Left cardiac atrium (tissue), 4 donors: ENCODE measurements at regions not wholly inside any gene's neighbourhood (a gene's known extent, or its start where the extent isn't known, plus 50 kb on each side); places are given as distances from the start of the nearest gene placed in this dataset.

ENCODE experiments used
- ATAC-seq, 2 donors: fragments of 200-7000 bp; cut with Tn5 transposase; one replicate each; pipeline ENCODE4 v1.9.1; 2020; ENCODE audit warnings: mild to moderate bottlenecking in 2 of 2, moderate library complexity in 2 of 2
- DNase-seq: peaks from one replicate; pipeline ENCODE4 v3.0.0-alpha.2; 2020
- intact Hi-C, 2 donors: fragments of 100-400 bp; cut with DNase I; formaldehyde crosslinking; loops; one replicate each; pipeline versions ENCODE4 v1.14.1 to v1.15.1; 2022 to 2023
- donor health status: DM: no; HTN: yes; CAD: no.
- donor health status: DM: no; HTN: yes; CAD: no; lungs with severe emphysema.
- donor health status: DM: yes; HTN: yes; CAD: no.
- donor health status: Dilated cardiomyopathy.

DNA sequence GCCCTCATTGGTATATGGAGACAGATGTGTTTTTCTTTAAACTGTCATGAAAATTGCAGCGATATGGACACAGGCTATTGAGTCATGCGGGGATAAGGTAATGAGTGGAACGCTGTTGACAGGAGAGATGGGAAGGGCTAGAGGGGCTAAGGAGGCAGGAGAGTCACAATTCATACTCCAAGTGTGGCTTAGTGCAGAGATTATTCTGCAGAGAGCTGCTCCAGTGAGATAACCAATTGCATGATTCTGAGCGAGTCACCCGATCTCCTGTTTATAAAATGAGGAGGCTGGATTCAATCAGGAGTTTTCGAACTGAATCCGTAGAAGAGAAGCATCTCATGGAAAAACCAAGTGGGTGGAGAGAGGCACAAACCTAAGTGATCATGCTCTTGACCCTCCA is 106.4 kb upstream of the PLEKHG7 start:
- no peak for ATAC-seq
- no peak for DNase-seq
- intact Hi-C loops: no loop called here

DNA sequence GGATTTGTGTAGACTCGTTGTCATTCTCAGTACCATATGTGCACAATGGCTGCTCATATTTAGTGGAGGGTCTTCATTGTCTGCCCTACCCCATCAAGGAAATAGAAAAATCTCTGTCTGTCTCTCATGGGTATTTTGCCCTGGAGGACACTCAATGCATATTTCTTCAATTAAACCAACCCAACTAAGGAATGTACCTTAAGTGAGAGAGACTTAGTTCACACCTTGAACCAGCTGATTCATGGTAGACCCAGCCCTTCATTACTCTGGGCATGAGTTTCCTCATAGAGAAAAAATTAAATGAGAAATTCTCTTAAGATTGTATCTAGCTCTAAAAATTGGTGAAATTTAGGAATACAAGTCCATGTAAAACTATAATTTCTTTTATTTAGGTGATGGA is 107.1 kb upstream of the PLEKHG7 start:
- intact Hi-C loops: no loop called here
- ATAC-seq (no peak), DNase-seq (no peak)

DNA sequence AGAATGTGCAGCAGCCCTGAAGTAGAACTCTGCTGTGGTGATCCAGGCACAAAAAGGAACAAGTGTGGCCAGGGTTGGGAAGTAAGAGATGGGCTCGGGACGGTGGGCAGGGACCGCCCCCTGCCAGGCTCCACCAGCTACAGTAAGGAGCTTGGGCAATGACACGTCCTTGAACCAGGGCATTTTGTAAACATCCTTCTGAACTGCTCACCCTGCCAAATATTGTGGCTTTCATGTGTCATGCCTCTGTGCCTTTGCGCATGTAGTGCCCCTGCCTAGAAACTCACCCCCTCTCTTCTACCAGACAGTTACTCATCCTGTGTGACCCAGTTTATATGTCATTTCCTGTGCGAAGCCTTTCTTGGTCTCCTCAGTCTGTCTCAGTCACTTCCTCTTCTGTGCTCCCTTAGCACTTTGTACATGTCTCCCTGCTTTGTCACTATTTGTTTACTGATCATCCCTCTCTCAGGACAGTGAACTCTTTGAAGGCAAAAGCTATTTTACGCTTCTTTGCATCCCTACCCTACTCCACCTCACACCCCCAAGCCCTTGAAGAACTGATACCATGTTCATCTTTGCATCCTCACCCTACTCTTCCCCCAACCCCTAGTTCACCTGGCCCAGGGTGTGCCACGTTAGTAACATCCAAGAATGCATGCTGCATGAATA is 108.9 kb upstream of the PLEKHG7 start:
- DNase-seq: peak; percentile 33
- ATAC-seq: peak; percentile 95 to 96
- intact Hi-C loops: no loop called here

DNA sequence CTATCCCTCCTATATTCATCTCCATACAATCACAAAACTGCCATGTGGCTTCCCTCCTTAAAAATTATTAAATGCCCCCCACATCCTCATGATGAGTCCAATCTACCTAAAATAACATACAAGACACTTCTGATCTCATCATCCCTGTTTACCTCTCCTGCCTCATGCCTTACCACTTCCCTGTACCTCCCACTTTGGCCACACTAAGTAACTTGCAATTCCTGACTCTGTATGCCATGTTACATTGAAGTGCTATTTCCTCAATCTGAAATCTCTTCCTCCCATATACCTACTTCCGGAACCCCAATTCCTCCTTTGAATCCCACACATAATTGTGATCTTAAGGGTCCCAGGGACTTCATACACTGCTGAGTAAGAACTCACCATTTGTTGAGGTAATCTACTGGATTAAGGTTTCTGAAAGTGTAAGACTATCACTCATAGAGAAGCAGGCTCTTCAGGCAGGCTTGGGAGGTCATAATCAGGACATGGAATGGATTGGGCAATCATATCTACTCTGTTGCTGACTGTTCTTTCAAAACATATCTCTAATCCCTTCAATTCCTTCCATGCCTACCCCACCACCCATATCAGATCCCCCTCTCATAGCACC is 117.6 kb upstream of the PLEKHG7 start:
- ATAC-seq (no peak), DNase-seq (no peak)
- intact Hi-C loops: no loop called here

DNA sequence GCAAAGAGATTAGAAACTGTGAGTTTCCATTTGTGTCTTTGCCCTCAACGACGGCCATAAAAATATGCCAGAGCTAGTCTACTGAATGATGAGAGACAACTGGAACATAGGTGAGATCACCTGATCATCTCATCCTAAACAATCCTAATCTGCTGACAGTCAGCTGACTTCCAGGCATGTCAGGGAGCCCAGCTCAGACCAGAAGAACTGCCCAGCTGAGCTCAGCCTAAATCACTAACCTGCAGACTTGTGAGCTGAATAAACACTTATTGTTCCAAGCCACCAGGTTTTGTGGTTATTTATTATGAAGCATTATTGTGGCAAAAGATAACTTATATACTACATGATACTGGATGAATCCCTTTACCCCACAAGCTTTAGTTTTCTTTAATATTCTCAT is 118.9 kb upstream of the PLEKHG7 start:
- ATAC-seq: no peak

DNA sequence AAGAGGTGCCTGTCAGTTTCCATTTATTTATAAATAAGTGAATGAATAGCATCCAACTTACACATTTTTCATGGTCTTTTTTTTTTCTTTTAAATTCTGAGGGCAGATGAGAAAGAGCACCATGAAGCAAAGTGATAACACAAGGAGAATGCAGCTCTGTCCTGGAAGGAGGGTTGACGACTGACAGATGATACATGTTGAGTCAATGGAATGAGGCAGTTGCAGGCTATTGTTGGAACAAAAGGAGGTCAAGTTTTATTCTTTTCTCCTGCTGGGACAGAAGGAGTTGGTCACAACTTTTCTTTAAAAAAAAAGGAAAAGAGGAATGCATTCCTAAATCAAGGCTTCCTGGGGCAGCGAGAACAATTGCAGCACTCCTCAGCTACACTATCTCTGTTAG is 119.9 kb upstream of the PLEKHG7 start:
- intact Hi-C loops: no loop called here

More for the DNA sequence above, 118.9 kb upstream of the PLEKHG7 start:
- intact Hi-C loops: no loop called here
- no peak for DNase-seq

DNA sequence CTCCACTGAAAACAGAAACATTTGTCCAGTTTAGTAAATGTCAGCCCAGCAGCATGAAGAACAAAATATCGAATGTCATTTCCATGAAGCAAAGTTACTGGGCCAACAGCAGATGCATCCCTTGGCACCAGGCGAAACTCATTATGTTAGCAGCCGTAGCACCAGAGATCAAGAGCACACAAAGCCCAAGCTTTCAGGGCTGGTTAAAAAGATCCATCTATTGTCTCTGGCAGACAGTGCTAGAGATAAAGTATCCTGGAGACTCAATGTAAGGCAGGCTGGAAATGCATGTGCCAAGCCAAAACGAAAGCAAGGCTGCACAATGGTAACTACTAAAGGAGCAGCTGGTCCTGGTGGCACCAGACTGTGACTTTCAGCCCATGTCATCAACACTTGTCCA is 120.3 kb upstream of the PLEKHG7 start:
- intact Hi-C loops: no loop called here
- ATAC-seq: no peak
- DNase-seq: no peak

More for the DNA sequence above, 119.9 kb upstream of the PLEKHG7 start:
- no peak for DNase-seq
- ATAC-seq: no peak

DNA sequence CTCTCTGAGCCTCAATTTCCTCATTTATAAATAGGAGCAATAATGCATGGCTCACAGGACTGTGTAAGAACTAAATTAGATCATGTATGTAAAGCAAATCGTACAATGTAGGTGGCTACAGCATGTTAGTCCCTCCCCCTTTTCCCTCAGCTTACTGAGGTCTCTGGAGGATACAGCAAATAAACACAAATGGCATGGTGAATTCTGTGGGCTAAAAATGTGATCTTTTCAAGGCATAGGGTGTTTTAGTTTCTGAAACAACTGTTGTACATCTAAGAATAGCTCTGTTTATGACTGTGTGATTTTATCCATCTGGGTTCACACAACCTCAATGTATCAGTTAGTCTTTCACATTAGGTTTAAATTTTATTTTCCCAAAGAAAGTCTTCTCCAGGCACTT is 121.2 kb upstream of the PLEKHG7 start:
- DNase-seq: no peak
- ATAC-seq: no peak
- intact Hi-C loops: no loop called here

DNA sequence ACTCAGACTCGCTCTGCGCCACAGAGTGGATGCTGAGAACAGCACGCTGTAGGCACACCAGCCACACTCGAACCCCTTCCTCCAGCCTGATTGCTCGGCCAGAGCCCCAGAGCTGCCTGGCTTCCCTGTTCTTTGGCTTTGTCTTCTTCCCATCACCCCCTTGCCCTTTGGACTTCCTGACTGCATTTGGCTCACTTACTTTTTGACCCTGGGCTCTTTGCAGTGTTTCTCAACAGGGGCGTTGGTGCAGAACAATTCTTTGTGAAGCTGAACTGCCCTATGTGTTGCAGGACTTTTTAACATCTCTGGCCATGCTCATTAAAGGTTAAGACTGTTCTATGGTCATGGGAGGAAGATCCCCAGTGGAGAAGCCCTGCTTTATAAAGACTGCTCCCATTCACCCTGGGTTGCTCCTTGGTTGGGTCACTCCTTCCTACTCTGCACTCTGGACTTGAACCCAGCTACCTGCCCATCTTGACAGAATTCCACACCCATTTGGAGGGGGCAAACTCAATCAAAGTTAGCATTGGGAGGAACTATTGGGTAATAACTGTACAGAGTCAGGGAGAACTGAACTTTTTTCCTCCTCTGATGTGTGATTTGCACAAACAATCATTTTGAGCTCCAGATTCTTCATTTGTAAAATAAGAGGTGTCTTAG is 127.7 kb upstream of the PLEKHG7 start:
- intact Hi-C loops: loop anchor here (5.0 to 10.0 kb wide), 6 partner anchors 70 to 1193 kb away; partner anchors contain the start of gene BTG1 (in 2 of the 2)
- ATAC-seq (peak in 1 of 2 donors; percentile 35), DNase-seq (no peak)

DNA sequence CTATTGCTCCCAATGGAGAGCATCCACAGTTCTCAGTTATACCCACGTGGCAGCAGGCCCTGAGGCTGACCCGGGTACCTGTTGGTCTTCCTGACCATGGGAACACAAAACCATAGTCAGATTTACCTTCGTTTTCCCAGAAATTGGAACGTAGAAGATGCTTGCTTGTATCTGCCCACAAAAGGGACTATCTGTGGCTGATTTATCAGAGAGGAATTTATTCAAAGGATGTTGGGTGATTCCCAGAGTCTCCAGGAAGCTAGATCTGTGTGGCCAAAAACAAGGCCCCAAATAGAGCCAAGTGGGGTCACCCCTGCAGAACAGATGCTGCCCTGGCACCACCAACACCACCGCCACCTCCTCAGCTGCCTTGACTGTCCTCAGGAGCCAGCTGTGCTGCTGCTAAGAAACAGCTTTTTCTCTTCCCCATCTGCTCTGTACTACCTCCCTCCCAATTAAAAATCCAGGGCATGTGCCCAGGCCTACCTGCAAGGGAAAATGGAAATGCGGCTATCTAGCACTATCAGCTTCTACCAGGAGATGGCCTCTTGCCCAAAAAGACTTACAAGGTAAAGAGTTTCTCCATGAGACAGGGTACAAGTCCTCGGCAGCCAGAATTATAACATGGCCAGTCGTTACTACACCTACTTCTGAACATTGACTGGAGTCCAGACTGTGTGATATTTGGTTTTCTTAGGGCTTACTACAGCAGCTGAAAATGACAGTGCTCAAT is 128.6 kb upstream of the PLEKHG7 start:
- intact Hi-C loops: loop anchor here (5.0 to 10.0 kb wide), 6 partner anchors 69 to 1192 kb away; partner anchors contain the start of gene BTG1 (in 2 of the 2)
- no peak for DNase-seq

DNA sequence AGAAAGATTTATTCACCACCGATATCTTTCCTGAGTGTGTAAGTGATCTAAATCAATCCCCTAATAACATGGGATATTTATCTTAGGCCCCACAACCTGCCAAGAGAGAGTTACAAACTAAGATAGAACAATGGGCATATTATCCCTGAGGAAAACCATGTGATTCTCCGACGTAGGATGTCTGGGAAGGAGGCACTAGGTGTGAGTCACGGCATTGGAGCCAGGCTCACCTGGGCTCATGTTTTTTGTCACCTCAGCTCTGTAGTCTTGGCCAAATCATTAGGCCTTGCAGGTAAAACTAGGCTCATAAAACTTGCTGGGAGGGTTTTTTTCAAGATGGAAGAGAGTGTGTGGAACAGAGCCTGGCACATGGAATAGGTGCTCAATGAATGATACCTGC is 129.7 kb upstream of the PLEKHG7 start:
- intact Hi-C loops: loop anchor here (5.0 to 10.0 kb wide), 6 partner anchors 68 to 1191 kb away; partner anchors contain the start of gene BTG1 (in 2 of the 2)

More for the DNA sequence above, 128.6 kb upstream of the PLEKHG7 start:
- no peak for ATAC-seq

DNA sequence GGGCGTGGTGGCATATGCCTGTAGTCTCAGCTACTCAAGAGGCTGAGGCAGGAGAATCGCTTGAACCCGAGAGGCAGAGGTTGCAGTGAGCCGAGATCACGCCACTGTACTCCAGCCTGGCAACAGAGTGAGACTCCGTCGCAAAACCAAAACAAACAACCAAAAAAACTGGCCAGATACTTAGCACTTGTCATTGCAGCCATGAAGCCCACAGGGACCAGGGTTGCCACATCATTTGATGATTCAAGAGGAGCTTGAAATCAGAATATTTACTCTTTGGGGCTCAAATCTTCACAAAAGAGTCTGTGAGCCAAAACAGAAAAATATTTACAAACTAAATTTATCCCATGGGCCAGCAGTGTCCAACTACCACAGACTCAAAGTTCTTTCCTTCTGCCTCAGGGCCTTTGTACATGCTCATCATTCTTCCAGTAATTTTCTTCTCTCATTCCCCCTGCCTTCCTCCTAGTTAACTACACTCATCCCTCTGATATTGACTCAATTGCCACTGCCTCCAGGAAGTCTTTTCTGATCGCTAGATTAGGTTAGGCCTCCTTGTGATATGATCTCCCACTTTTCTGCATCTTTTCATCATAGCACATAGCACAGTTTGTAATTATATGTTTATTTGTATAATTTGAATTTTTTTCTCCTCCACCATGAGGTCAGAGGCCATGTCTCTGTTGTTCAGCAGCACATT is 130.8 kb upstream of the PLEKHG7 start:
- no peak for DNase-seq
- peak in 1 of 2 donors; percentile 29 for ATAC-seq
- intact Hi-C loops: loop anchor here (5.0 to 10.0 kb wide), 6 partner anchors 67 to 1190 kb away; partner anchors contain the start of gene BTG1 (in 2 of the 2)

More for the DNA sequence above, 129.7 kb upstream of the PLEKHG7 start:
- DNase-seq (no peak), ATAC-seq (no peak)

DNA sequence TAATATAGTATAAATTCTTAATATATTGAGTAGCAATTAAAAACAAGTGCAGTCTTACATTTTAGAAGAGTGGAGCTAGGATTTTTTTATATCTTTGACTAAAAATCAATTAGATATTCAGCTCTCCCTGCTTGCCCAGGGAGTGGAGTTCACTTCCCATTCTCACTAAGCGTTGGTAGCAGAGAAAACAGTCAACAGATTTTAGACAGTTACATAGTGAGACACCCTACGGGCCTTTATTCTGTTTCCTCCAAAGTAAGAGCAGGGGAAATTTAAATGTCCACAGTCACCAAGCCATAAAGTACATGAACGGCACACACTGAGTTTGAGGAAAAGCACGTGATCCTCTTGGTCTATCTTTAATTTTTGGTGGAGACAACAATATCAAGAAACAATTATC is 131.6 kb upstream of the PLEKHG7 start:
- ATAC-seq (no peak), DNase-seq (no peak)
- intact Hi-C loops: loop anchor here (5.0 to 10.0 kb wide), 6 partner anchors 66 to 1189 kb away; partner anchors contain the start of gene BTG1 (in 2 of the 2)

DNA sequence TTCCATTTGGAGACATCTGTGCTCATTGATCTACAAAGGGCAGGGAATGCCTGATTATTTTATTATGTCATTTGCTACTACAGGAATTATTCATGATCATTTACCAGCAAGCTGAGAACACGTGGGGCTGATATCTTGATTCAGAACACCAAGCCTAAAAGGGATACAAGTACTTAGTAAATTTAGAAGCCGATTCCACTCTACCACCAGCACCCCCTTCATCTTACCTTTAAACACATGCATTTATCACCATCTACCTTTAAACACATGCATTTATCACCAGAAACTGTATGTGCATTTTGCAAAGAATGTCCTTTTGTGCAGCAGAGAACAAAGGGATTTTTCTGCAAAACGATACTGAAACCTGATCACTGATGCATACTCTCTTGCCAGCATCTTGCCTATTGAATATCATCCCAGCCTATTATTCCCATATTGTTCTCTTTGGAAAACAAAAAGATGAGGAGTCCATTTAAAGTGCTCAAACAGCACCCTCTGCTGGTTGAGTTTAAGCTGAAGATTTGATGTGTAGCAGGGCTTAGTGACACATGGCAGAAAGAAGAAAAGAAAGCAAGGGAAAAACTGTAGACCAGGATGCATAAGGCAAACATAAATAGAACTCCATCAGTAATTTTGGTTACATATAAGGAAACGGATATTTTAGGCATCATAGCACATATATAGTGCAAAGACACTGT is 132.6 kb upstream of the PLEKHG7 start:
- ATAC-seq (peak; percentile 78 to 80), DNase-seq (peak; percentile 35)
- intact Hi-C loops: loop anchor here (5.0 to 10.0 kb wide), 6 partner anchors 65 to 1188 kb away; partner anchors contain the start of gene BTG1 (in 2 of the 2)

DNA sequence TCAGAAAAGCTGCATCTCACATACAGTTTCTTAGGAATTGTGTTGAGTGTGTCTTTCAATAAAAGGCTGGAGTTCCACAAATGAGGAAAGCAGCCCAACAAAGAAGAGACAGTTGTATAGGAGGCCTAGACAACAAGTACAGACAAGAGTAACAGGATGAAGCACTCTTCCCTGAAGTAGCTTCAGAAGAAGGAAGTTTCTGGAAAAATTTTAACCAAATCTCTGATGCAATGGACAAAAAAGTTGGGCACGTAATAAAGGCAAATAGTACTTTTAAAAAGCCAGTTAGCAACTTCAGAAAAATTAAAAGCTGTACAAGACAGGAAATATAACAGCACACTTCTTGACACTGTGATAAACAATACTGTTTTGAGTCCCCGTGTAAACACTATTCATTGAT is 134.1 kb upstream of the PLEKHG7 start:
- intact Hi-C loops: loop anchor here in 1 of 2 donors (5.0 kb wide), 1 partner anchor 61 kb away; no protein-coding TSS in a partner anchor
- ATAC-seq (no peak), DNase-seq (no peak)

DNA sequence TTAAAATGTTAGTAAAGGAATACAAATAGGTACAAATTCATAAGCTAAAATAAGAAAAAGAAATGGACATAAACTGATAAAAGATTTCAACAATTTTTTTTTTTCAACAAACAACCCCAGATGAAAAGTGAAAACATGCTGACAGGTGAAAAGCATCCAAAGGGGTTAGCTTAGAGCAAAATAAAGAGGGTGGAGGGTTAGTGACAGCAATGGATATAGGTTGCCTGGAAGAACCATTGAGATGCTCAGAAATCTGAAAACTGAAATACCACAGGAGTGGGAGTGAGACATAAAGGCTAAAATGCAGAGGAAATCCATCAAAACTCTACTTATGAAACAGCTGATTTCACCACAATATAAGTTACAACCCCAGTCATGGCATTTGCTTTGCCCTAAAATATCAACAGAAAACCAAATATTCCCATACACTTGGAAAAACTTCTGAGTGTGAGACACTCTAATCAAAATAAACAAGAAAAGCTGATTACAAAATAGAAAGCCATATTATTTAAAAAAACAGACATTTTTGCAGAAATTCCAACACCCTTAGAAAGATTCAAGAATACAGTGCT is 136.3 kb upstream of the PLEKHG7 start:
- ATAC-seq (no peak), DNase-seq (no peak)
- intact Hi-C loops: loop anchor here in 1 of 2 donors (5.0 kb wide), 1 partner anchor 59 kb away; no protein-coding TSS in a partner anchor

DNA sequence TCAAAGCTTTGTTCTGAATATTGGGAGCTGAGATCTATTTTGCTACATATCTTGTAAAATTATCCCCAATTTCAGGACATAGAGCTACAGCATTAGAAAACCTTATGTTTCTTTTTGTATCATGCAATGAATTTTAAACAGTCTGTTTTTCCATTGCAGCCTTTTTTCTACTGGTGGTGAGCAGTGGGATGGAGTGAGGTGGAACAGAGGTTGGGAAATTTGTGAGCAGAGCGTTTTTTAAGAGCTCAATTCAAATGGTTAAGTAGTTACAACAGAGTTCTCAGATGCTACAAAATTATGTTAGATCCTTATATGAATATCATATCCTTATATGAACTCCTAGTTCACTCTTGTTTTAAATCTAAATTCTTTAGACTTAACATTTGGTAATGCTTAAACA is 139.0 kb upstream of the PLEKHG7 start:
- DNase-seq (no peak), ATAC-seq (no peak)
- intact Hi-C loops: loop anchor here in 1 of 2 donors (5.0 kb wide), 1 partner anchor 152 kb away; no protein-coding TSS in a partner anchor
